Caco-2 (cell line): ENCODE measurements at regions not wholly inside any gene's neighbourhood (a gene's known extent, or its start where the extent isn't known, plus 50 kb on each side); places are given as distances from the start of the nearest gene placed in this dataset.

ENCODE experiments used
- BruUV-seq: library from RNA; stranded (reverse); fragments of 400-500 nt; replicated peaks from 2 replicates; lab custom pipeline; 2021; lab: Mats Ljungman, UMichigan
- CTCF ChIA-PET: fragments of 300-600 bp; sonication (Branson Sonifier 250); formaldehyde crosslinking; loops from one replicate; lab custom pipeline; 2022; ENCODE audit warnings: antibody characterized with exemption; lab: Charles Lee
- POLR2A ChIA-PET: fragments of 300-600 bp; sonication (Branson Sonifier 250); formaldehyde crosslinking; loops from one replicate; lab custom pipeline; 2022; ENCODE audit warnings: antibody characterized with exemption; lab: Charles Lee
- DNase-seq, 2 experiments: peaks; one replicate each; pipeline versions ENCODE4 v3.0.0 to v3.0.0-alpha.2; 2020 to 2022
- H3K27me3 ChIP-seq: replicated peaks from 2 replicates; pipeline ENCODE4 v1.6.0; 2011; ENCODE audit warnings: low read length; ENCODE audit not compliant: control insufficient read depth, insufficient read depth
- H3K36me3 ChIP-seq: 2 replicates; pipeline ENCODE4 v1.5.1; 2011; ENCODE audit warnings: low read length; ENCODE audit not compliant: control insufficient read depth, insufficient read depth
- H3K4me1 ChIP-seq: fragments of 250-450 bp; sonication (Bioruptor Pico); 2 replicates; pipeline ENCODE4 v1.5.1; 2020; ENCODE audit warnings: mild to moderate bottlenecking
- H3K4me3 ChIP-seq: 2 replicates; pipeline ENCODE4 v1.5.1; 2011; ENCODE audit warnings: low read depth, mild to moderate bottlenecking, control low read depth, low read length
- H3K9me3 ChIP-seq: fragments of 250-450 bp; sonication (Bioruptor Pico); 2 replicates; pipeline ENCODE4 v1.5.1; 2020; ENCODE audit warnings: mild to moderate bottlenecking, moderate library complexity
- H3K27ac Mint-ChIP-seq: one replicate; pipeline ENCODE4 v1.8.0; 2022; ENCODE audit warnings: mixed read lengths; ENCODE audit not compliant: unreplicated experiment
- H3K27me3 Mint-ChIP-seq: one replicate; pipeline ENCODE4 v1.8.0; 2022; ENCODE audit warnings: mixed read lengths; ENCODE audit not compliant: insufficient read depth, unreplicated experiment
- H3K36me3 Mint-ChIP-seq: one replicate; pipeline ENCODE4 v1.8.0; 2022; ENCODE audit warnings: mild to moderate bottlenecking, mixed read lengths; ENCODE audit not compliant: insufficient read depth, unreplicated experiment
- H3K4me1 Mint-ChIP-seq: one replicate; pipeline ENCODE4 v1.8.0; 2022; ENCODE audit warnings: low read depth, mixed read lengths; ENCODE audit not compliant: unreplicated experiment
- H3K4me3 Mint-ChIP-seq: one replicate; pipeline ENCODE4 v1.8.0; 2022; ENCODE audit warnings: mild to moderate bottlenecking, moderate library complexity, mixed read lengths; ENCODE audit not compliant: unreplicated experiment
- H3K9me3 Mint-ChIP-seq: one replicate; pipeline ENCODE4 v1.8.0; 2022; ENCODE audit warnings: mixed read lengths; ENCODE audit not compliant: unreplicated experiment
- CTCF ChIP-seq, 2 experiments: fragments of 200-600 bp in 1 of 2; IDR thresholded peaks; 1 replicate in 1 of 2; 2 replicates in 1 of 2; pipeline versions ENCODE4 v1.5.1 to v1.8.0; 2011 to 2022; ENCODE audit warnings: antibody characterized with exemption in 1 of 2, control low read depth in 1 of 2, inconsistent platforms in 1 of 2, low read depth in 1 of 2, low read length in 1 of 2, mild to moderate bottlenecking in 1 of 2, moderate library complexity in 1 of 2; ENCODE audit not compliant: insufficient read depth in 1 of 2, severe bottlenecking in 1 of 2, unreplicated experiment in 1 of 2
- intact Hi-C: fragments of 100-400 bp; cut with micrococcal nuclease; formaldehyde crosslinking; loops from one replicate; pipeline ENCODE4 v1.10.0; 2022; ENCODE audit not compliant: unreplicated experiment

GRCh38 chr20:50311308-50312001, 120.8 kb downstream of the CEBPB start:
- intact Hi-C loops, result no loop called here
- no TSS peak for BruUV-seq
- peaks cover 16% of the 10 kb centered on the region for H3K4me1 ChIP-seq
- H3K4me1 Mint-ChIP-seq, result peaks cover 14% of the 10 kb centered on the region
- DNase-seq, result no peak
- no peak overlapping the region for H3K4me3 Mint-ChIP-seq
- H3K4me3 ChIP-seq, result no peak overlapping the region
- no peaks in the 10 kb centered on the region for H3K27me3 ChIP-seq
- H3K36me3 ChIP-seq, result no peaks in the 10 kb centered on the region
- H3K9me3 Mint-ChIP-seq, result peaks cover 6% of the 10 kb centered on the region
- H3K36me3 Mint-ChIP-seq, result no peaks in the 10 kb centered on the region
- ChIA-PET CTCF (interaction anchor here (0.6 kb wide), 1 partner anchor 22 kb away, joined by 3 read pairs; no protein-coding TSS in a partner anchor), POLR2A (no interaction called here)
- peak overlapping the region; percentile 16 for H3K27ac Mint-ChIP-seq
- no peaks in the 10 kb centered on the region for H3K9me3 ChIP-seq
- no peaks in the 10 kb centered on the region for H3K27me3 Mint-ChIP-seq
- no peak for TF ChIP-seq CTCF (IDR thresholded peaks at IDR 0.05; ENCODE audit: insufficient read depth in 1 of 2, low read depth in 1 of 2, low read length in 1 of 2, severe bottlenecking in 1 of 2, unreplicated experiment in 1 of 2)

GRCh38 chr20:50312002-50312681, 121.5 kb downstream of the CEBPB start:
- DNase-seq, result no peak
- no peak overlapping the region for H3K27ac Mint-ChIP-seq
- BruUV-seq, result no TSS peak
- H3K36me3 Mint-ChIP-seq, result no peaks in the 10 kb centered on the region
- Histone ChIP-seq H3K9me3 (no peaks in the 10 kb centered on the region), H3K4me3 (no peak overlapping the region), H3K36me3 (no peaks in the 10 kb centered on the region), H3K27me3 (no peaks in the 10 kb centered on the region), H3K4me1 (peaks cover 12% of the 10 kb centered on the region; the same call in 1 of the 2 replicates)
- TF ChIP-seq CTCF (IDR thresholded peaks at IDR 0.05; ENCODE audit: insufficient read depth in 1 of 2, low read depth in 1 of 2, low read length in 1 of 2, severe bottlenecking in 1 of 2, unreplicated experiment in 1 of 2), result no peak
- ChIA-PET CTCF (interaction anchor here (0.6 kb wide), 1 partner anchor 21 kb away, joined by 3 read pairs; no protein-coding TSS in a partner anchor), POLR2A (no interaction called here)
- H3K4me1 Mint-ChIP-seq, result peaks cover 9% of the 10 kb centered on the region
- no peaks in the 10 kb centered on the region for H3K27me3 Mint-ChIP-seq
- no peak overlapping the region for H3K4me3 Mint-ChIP-seq
- intact Hi-C loops, result no loop called here
- H3K9me3 Mint-ChIP-seq, result peaks cover 6% of the 10 kb centered on the region

DNA sequence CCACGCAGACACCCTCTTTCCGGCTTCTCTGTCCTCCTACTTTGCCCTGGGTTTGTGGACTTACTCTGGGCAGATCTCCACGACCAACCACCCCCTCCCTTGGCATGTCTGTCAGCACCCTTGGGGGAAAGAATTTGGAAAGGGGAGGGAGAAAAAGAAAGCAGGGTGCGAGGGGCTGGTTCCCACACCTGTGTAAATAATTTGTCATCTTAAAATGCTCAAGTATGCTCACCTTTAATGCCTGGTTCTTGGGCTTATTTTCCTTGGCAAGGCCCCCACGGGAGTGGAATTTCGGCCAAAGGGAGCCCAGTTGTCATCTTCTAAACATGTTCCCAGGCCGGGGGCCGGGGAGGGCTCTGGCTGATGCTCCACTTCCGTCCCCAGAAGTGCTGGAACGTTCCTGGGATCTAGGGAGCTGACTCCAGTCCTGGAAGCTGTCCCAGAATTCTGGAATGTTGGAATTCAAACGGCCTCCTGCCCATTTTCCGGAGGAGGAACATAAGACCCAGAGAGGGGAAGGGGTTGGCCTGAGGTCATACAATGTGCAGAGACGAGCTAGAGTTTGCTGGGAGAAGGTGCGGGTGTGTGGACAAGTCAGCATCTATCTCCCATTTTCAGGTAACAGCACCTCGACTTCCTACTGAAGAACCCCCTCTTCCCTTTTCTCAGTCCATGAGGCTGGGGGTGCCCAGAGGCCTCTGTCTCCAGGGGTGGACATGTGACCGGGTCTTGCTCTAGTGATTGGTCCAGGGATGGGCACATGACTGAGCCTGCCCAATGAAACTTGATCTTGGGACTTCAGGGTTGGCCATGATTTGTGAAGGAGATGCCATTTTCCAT, 122.3 kb downstream of the CEBPB start:
- DNase-seq, result peak in 1 of 2 experiments; percentile 73
- ChIA-PET CTCF (no interaction called here), POLR2A (no interaction called here)
- Histone ChIP-seq H3K27me3 (no peaks in the 10 kb centered on the region), H3K36me3 (no peaks in the 10 kb centered on the region), H3K9me3 (no peaks in the 10 kb centered on the region), H3K4me1 (peaks cover 12% of the 10 kb centered on the region; the same call in 1 of the 2 replicates), H3K4me3 (no peak overlapping the region)
- Mint-ChIP-seq H3K4me1 (peaks cover 9% of the 10 kb centered on the region), H3K9me3 (peaks cover 6% of the 10 kb centered on the region), H3K4me3 (no peak overlapping the region), H3K27ac (no peak overlapping the region), H3K36me3 (no peaks in the 10 kb centered on the region), H3K27me3 (no peaks in the 10 kb centered on the region)
- intact Hi-C loops, result no loop called here
- BruUV-seq, result no TSS peak
- no peak for TF ChIP-seq CTCF (IDR thresholded peaks at IDR 0.05; ENCODE audit: insufficient read depth in 1 of 2, low read depth in 1 of 2, low read length in 1 of 2, severe bottlenecking in 1 of 2, unreplicated experiment in 1 of 2)
